ENCODE measurements at regions not wholly inside any gene's neighbourhood (a gene's known extent, or its start where the extent isn't known, plus 50 kb on each side); places are given as distances from the start of the nearest gene placed in this dataset.

DNA sequence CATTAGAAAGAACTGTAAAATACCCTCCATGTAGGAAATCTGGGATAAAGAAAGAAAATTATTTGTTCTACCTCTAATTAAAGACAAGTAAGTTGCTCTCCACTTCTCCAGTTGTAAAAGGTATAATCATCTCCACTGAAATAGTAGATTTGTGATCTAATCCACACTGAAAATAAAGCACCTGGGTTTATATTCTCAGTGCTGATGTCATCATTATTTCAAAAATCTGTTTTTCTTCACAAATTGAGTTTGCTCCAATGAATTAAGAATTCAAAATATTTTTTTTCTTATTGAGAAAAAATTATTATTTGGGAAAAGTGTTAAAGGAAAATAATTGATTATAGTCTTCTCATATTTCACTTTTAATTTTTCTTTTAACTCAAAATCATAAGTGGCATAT is 869.2 kb downstream of the SLC16A7 start:
- Mint-ChIP-seq H3K4me1 (ENCODE audit: unreplicated experiment) (no peaks in the 10 kb centered on the region), H3K9me3 (ENCODE audit: unreplicated experiment) (no peaks in the 10 kb centered on the region), H3K27me3 (ENCODE audit: unreplicated experiment) (no peaks in the 10 kb centered on the region), H3K27ac (ENCODE audit: unreplicated experiment) (no peak overlapping the region), H3K36me3 (ENCODE audit: low read depth, unreplicated experiment) (no peaks in the 10 kb centered on the region), H3K4me3 (ENCODE audit: unreplicated experiment) (no peak overlapping the region)
- DNase-seq (ENCODE audit: low spot score): no peak
- TF ChIP-seq, protein P1, sequence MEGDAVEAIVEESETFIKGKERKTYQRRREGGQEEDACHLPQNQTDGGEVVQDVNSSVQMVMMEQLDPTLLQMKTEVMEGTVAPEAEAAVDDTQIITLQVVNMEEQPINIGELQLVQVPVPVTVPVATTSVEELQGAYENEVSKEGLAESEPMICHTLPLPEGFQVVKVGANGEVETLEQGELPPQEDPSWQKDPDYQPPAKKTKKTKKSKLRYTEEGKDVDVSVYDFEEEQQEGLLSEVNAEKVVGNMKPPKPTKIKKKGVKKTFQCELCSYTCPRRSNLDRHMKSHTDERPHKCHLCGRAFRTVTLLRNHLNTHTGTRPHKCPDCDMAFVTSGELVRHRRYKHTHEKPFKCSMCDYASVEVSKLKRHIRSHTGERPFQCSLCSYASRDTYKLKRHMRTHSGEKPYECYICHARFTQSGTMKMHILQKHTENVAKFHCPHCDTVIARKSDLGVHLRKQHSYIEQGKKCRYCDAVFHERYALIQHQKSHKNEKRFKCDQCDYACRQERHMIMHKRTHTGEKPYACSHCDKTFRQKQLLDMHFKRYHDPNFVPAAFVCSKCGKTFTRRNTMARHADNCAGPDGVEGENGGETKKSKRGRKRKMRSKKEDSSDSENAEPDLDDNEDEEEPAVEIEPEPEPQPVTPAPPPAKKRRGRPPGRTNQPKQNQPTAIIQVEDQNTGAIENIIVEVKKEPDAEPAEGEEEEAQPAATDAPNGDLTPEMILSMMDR (IDR thresholded peaks at IDR 0.05; ENCODE audit: unreplicated experiment): no peak

DNA sequence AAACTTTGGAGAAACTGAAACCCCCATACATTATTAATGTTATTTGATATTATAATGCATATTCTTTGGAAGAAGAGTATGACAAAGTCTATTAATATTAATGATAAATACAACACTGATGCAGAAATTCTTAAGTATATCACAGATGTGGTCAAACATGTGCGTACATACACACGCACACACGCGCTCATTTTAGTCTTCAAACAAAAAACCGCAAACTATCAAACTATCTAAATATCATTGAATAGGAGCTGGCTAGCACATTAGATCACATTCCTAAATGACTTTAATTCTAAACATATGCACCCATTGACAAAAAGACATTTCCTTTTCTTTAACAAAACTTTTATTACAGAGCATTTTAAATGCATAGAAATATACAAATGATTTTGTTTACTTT is 872.7 kb downstream of the SLC16A7 start:
- H3K27ac Mint-ChIP-seq (ENCODE audit: unreplicated experiment): no peak overlapping the region
- no peak for DNase-seq (ENCODE audit: low spot score)
- no peaks in the 10 kb centered on the region for H3K9me3 Mint-ChIP-seq (ENCODE audit: unreplicated experiment)
- H3K27me3 Mint-ChIP-seq (ENCODE audit: unreplicated experiment): no peaks in the 10 kb centered on the region
- TF ChIP-seq, protein P1 (IDR thresholded peaks at IDR 0.05; ENCODE audit: unreplicated experiment): no peak
- H3K36me3 Mint-ChIP-seq (ENCODE audit: low read depth, unreplicated experiment): no peaks in the 10 kb centered on the region
- no peaks in the 10 kb centered on the region for H3K4me1 Mint-ChIP-seq (ENCODE audit: unreplicated experiment)
- no peak overlapping the region for H3K4me3 Mint-ChIP-seq (ENCODE audit: unreplicated experiment)

DNA sequence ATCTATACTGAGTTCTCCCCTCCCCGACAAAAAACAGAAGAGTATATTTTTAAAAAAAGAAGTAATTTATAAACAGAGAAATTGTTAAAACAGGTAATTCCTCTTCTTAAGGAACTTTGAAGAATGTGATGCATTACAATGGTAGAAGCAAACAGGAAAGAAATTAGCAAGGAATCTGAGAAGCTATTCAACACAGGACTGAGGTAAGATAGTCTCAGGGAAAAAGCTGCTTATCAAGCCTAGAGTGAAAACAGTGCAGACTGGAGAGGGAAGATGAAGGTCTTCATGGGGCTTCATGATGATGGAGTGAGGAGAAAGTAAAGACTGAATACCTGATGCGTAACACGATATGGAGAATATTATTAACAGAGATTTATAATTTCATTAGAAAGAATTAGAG is 880.0 kb downstream of the SLC16A7 start:
- no peak for DNase-seq (ENCODE audit: low spot score)
- H3K36me3 Mint-ChIP-seq (ENCODE audit: low read depth, unreplicated experiment): no peaks in the 10 kb centered on the region

DNA sequence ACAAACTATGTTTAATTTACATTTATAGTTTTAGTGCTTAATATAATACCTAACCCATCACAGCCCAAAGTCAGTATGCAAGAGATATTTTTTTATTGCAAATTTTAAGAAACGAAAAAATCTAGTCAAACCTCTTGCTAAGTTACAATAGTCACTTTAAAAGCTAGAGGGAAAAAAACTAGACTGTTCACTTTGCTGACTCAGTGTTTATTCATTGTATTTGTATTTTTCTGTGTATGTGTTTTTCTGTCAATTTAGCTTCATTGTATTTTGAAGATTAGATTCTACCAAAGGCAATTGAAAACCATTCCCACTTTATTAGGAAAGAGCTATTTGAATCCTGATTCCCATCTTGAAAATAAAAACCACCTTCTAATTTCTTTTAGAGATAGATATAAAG is 891.5 kb downstream of the SLC16A7 start:
- no peaks in the 10 kb centered on the region for H3K4me1 Mint-ChIP-seq (ENCODE audit: unreplicated experiment)
- no peak overlapping the region for H3K4me3 Mint-ChIP-seq (ENCODE audit: unreplicated experiment)
- H3K27ac Mint-ChIP-seq (ENCODE audit: unreplicated experiment): no peak overlapping the region
- no peaks in the 10 kb centered on the region for H3K27me3 Mint-ChIP-seq (ENCODE audit: unreplicated experiment)
- no peaks in the 10 kb centered on the region for H3K36me3 Mint-ChIP-seq (ENCODE audit: low read depth, unreplicated experiment)
- H3K9me3 Mint-ChIP-seq (ENCODE audit: unreplicated experiment): no peaks in the 10 kb centered on the region
- TF ChIP-seq, protein P1 (IDR thresholded peaks at IDR 0.05; ENCODE audit: unreplicated experiment): no peak
- DNase-seq (ENCODE audit: low spot score): no peak

More for the DNA sequence above, 880.0 kb downstream of the SLC16A7 start:
- no peaks in the 10 kb centered on the region for H3K27me3 Mint-ChIP-seq (ENCODE audit: unreplicated experiment)
- H3K4me3 Mint-ChIP-seq (ENCODE audit: unreplicated experiment): no peak overlapping the region
- no peaks in the 10 kb centered on the region for H3K9me3 Mint-ChIP-seq (ENCODE audit: unreplicated experiment)
- no peak overlapping the region for H3K27ac Mint-ChIP-seq (ENCODE audit: unreplicated experiment)
- TF ChIP-seq, protein P1 (IDR thresholded peaks at IDR 0.05; ENCODE audit: unreplicated experiment): no peak
- H3K4me1 Mint-ChIP-seq (ENCODE audit: unreplicated experiment): peaks cover 10% of the 10 kb centered on the region

DNA sequence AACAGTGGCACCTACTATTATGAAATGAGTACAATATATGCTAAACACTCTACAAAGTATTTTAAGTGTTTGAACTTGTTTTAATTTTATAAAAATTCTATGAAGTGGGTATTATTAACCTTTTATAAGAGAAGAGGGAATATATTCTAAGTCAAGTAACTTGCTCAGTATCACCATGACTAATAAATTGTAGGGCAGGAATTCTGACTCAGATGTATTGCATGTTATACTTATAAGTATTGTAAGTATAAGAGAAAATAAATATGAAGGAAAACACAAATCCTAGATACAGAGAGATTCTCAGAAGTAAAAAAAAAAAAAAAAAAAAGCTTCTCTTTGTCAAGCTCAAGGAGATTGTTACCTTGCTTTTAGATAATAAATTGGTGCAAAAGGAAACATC is 893.2 kb downstream of the SLC16A7 start:
- TF ChIP-seq, protein P1 (IDR thresholded peaks at IDR 0.05; ENCODE audit: unreplicated experiment): no peak
- H3K4me3 Mint-ChIP-seq (ENCODE audit: unreplicated experiment): no peak overlapping the region
- no peak overlapping the region for H3K27ac Mint-ChIP-seq (ENCODE audit: unreplicated experiment)
- H3K27me3 Mint-ChIP-seq (ENCODE audit: unreplicated experiment): no peaks in the 10 kb centered on the region
- H3K9me3 Mint-ChIP-seq (ENCODE audit: unreplicated experiment): no peaks in the 10 kb centered on the region
- DNase-seq (ENCODE audit: low spot score): no peak
- no peaks in the 10 kb centered on the region for H3K36me3 Mint-ChIP-seq (ENCODE audit: low read depth, unreplicated experiment)
- peaks cover 2% of the 10 kb centered on the region for H3K4me1 Mint-ChIP-seq (ENCODE audit: unreplicated experiment)

Measured in endothelial cell (in vitro differentiated cells).